CD4-positive, alpha-beta T cell treated with Interleukin-4 for 4 hours (primary cell): ENCODE measurements at regions not wholly inside any gene's neighbourhood (a gene's known extent, or its start where the extent isn't known, plus 50 kb on each side); places are given as distances from the start of the nearest gene placed in this dataset.

Source experiments
- DNase-seq: peaks from one replicate; pipeline ENCODE4 v3.0.0-alpha.2; 2020

DNA sequence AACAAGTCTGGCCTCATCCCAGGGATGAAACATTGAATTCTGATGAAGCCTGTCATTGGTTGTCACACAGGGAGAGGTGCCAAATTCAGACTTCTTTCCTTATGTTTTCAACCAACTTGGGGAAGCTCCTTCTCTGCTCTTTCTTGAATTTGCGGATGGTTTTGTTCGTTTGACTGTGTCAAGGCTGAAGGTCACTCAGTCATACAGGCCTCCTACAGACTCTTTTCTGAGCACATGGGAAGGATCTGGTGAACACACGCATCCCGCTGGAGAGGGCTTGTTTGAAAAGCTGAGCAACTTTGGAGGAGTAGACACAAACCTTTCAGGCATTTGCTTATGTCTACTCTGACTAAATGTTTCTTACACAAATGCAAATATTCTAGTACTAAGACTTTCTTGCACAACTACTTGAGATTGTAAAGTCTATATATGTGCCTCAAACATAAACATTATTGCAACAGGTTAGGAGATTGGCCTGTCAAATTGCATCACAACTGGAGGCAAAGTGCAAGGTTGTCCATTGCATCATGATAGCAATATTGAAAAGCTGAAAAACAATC is 151.5 kb upstream of the NR3C1 start:
- DNase-seq = no peak

DNA sequence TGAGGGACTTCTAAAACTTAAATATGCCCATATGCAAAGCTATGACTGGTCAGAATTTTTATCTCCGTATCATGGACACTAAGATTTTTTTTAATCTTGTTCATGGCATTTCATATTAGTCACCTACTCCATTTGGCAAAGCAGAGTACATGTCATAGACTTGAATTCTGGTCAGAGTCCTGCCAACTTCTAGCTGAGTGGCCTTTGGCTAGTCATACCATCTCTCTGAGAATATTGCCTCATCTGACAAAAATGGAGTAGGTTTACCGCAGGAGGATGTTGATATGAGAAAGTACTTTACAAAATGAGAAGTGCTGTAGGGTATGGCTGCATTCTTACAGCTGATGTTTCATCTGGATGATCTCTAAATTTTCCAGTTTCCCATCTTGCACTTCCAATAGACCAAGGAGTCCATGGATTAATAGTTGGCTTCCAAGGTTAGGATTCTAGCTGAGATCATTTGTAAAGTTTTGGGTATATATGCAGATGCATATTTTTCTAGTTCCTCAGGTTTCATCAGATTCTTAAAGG is 150.8 kb upstream of the NR3C1 start:
- DNase-seq = no peak

DNA sequence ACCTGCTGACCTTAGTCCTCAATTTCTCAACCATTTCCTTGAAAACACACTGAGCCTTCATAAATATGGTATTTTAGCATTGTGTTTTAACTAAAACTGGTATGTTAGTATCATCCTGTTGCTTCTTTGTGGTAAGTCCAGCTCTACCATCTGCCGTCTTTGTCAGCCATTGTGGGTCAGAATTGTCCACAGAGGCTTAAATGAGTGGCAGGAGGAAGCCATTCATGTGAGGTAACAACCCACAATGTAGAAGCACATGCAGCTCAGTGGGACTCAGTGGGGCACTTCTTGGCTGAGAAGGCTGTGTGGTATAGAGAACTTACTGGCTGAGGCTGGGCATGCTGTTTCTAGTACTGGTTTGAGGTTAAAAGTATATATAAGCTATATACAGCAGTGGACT is 149.2 kb upstream of the NR3C1 start:
- DNase-seq = no peak

DNA sequence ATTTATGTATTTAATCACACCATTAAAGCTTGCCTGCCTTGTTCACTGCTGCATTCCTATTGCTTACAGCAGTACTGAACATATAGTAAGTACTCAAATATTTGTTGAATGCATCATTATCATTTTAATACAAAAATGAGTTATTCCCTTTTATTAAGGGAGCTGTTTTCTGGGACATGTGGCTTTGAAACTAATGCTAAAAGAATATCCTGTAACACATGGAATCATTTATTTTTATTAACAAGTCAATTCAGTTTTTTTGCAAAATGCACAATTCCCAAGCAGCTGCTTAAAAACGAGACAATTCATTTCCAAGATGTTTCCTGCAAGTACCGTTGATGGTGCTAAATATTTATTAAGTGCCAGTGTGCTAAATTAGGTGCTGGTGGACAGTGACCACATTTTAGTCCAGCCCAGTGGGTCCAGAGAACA is 148.3 kb upstream of the NR3C1 start:
- no peak for DNase-seq

DNA sequence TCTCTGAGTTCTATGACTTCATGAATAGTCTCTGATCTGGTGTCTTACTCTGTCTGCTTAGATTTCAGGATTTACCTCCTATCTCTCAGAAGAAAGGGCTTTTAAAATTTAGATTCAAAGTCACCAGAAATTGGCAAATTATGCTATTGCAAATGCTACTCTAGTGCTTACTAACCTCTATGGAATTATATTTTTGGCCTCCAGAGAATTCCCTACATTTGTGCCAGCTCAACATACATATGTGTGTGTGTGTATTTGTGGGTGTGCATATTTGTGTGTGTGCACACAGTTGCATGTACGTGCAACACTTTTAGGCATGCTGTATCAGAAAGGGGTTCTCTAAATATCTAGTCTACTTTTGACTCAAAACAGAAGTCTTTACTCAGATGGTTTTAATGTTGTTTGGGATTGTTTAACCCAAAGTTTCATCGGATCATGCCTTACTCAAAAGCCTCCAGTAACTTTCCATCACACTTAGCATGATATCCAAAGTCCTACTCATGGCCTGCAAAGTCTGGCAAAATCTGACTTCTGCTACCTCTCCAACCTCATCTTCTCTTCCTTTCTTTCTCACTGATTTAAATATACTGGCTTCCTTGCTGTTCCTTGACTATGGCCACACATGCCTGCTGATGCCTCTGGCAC is 147.6 kb upstream of the NR3C1 start:
- DNase-seq = no peak

DNA sequence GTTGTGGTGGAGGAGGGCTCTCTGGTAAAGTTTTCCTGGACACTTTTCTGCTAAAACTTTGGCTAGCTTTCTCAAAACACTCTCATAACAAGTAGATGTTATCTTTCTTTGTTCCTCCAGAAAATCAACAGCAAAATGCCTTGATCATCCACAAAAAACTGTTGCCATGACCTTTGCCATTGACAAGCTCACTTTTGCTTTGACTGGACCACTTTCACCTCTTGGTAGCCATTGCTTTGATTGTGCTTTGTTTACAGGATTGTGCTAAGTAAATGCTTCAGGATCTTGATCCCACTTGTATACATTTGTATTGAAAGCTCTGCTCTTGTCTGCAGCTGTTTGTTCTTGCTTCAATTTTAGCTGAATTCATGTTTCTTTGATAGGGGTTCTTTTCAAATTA is 143.9 kb upstream of the NR3C1 start:
- no peak for DNase-seq

DNA sequence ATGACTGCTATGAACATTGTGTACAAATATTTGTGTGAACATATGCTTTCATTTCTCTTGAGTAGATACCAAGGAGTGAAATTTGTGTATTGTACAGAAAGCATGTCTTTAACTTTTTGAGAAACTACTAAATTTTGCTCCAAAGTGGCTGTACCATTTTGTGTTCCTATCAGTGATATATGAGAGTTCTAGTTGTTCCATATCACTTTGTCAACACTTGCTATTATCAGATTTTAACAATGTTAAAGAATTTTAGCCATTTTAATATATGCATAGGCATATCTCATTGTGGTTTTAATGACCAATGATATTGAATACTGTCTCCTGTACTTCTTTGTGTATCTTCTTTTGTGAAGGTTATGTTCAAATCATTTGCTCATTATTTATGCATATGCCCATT is 142.9 kb upstream of the NR3C1 start:
- no peak for DNase-seq

DNA sequence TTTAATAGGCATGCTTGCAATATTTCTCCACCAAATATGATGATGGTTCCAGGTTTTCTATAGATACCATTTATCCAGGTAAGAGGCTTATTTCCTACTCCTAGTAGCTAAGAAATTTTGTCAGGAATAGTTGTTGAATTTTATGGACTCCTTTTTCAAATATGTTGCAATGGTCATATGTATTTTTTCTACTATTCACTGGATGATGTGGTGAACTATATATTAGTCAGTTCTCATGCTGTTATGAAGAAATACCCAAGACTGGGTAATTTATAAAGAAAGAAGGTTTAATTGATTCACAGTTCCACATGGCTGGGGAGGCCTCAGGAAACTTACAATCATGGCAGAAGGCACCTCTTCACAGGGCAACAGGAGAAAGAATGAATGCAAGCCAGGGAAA is 141.1 kb upstream of the NR3C1 start:
- DNase-seq = no peak

DNA sequence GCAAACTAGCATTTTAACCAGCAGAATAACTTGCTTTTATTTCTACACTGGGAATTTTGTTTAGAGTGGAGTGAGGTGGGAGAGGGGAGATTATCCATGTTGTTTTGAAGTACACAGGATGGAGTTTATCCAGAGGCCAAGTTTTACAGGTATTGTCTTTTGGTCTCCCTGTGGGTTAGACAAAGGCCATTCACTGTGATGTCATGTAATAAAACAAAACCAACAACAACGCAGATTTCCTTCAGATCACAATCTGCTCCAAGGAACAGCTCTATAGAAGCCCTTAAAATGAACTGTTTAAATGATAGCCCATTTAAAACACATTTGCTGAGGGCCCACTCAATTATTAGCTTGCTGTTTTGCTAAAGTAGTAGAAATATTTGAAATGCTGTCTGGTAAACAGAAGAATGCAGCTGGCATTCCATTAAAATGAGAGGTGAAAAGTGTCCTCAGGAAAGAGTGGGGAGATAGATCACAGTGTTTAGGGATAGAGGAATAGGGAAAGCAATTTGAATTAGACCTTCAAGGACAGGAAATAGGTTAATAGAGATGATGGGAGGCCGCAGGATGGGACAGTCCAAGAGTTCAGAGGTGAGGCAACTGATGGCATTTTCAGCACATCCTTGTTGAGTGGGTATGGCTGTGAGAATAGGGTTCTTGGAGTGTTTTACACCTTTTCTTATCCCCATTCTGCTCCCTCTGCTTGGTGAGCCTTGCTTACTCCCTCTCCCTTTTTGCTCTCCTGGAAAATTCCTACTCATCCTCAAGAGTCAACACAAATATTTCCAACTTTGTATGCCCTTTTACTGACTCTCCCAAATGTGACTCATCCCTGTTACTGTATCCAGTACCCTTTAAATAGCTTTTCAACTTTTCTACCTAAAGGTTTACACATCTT is 140.1 kb upstream of the NR3C1 start:
- no peak for DNase-seq

DNA sequence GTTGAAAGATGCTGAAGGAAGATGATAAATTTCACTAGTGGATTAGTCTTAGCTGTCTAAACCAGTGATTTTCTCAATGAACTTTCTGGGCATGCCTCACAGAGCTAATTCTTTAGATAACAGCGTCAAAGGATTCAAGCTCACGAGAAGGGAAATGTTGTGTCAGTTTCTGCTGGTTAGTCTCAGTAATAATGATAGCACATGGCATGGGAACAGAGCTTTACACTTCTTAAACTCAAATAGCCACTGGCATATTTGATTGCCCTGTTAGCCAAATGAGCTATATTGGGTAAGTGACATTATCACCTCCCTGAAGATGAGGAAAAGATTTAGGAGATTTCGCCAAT is 139.3 kb upstream of the NR3C1 start:
- DNase-seq = no peak

DNA sequence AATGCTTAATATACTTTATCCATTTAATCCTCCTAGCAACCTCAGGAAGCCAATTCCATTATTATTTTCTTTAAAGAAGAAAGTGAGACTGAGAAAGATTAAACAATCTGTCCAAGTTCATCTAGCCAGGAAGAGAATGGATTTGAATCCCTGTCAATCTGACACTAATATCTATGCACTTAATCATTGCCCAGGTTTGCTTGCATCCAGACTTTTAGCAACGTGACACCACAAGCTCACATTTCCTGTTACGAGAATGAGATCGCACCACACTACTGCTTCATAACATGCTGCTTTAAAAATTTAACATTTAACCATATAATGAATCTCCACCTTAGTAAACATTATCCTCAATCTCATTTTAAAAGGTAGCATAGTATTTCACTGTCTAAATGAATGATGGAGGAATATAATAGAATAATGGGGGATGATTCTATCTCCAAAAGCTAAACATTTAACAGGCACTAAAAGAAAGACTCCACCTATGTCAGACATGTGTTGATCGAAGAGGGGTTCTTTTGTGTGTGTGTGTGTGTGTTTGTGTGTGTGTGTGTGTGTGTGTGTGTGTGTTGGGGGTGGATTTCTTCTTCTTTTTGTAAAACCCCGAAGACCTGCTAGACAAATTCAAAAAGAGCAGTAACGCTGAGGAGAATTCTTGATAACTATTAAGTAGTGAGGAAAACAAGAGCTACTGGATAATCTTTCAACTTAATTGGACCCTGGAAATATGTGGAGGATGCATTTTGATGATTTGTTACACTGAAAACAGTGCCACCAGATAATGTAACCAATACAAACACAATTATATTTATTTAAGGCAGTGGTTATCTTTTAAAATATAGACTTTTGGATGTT is 138.7 kb upstream of the NR3C1 start:
- no peak for DNase-seq

DNA sequence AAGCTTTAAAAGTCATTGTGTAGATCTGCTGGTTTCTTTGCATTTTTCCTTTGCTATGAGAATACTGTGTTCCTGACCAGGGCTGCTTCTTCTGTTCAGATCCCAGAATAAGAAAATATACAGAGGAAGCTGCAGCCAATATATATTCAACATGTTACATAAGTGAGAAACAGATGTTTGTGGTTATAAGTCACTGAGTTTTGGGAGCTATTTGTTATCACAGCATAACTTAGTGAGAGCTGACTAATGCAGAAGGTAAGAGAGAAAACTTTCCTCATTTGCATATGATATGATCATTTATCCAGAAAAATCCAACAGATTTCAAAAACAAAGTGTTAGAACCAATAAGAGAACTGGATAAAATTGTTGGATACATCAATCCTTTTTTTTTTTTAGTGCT is 136.3 kb upstream of the NR3C1 start:
- DNase-seq = no peak

DNA sequence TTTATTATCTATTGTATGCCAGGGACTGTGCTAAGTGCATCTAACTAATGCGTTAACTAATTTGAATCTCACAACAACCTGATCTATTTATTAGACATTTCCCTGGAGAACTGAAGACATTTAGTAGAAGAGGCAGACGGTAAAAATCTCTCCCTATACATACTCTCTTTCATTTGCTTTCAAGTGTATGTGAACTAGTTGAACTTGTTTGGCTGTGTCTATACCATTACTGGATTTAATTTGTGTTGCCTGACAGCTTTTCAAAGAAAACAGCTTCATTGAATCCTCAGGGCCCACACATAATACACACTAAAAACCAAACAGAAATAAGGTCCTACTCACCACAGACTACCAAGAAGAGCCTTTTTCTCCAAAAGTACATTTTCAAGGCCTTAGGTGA is 133.6 kb upstream of the NR3C1 start:
- DNase-seq = no peak

DNA sequence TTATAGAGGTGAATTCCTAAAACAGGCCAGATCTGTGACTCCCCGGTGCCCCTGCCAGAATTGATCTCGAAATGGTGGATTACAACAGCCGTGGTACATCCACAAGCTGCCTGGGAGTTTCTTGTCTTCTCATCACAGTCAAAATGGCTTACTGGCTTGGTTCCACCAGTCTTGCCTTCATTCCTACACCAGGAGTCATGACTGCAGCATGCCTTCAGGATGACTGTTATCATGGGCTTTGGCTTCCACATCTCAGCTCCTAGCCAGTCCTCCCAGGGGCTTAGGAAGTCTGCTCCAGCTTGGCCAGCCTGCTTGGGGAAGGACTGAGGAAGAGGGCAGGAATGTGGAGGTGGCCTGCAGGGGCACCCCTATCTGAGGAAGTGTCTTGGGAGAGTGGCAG is 132.9 kb upstream of the NR3C1 start:
- no peak for DNase-seq

DNA sequence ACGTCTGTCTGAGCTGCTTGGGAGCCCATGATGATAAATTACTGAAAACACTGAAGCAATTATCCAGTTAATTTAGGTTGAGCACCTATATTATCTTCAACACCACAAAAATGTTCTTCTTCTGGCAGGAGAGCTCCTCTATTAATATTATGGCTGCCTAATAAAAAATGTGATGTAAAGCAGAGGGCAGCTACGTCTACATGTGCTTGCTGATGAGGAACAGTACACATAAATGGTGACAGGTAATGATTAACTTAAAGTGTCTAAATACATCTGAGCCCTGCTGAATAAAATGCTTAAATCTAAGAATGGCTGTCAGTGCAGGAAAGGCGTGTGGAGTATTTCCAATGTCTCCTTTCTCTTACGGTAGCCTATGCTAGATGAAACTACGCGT is 131.3 kb upstream of the NR3C1 start:
- DNase-seq = no peak

DNA sequence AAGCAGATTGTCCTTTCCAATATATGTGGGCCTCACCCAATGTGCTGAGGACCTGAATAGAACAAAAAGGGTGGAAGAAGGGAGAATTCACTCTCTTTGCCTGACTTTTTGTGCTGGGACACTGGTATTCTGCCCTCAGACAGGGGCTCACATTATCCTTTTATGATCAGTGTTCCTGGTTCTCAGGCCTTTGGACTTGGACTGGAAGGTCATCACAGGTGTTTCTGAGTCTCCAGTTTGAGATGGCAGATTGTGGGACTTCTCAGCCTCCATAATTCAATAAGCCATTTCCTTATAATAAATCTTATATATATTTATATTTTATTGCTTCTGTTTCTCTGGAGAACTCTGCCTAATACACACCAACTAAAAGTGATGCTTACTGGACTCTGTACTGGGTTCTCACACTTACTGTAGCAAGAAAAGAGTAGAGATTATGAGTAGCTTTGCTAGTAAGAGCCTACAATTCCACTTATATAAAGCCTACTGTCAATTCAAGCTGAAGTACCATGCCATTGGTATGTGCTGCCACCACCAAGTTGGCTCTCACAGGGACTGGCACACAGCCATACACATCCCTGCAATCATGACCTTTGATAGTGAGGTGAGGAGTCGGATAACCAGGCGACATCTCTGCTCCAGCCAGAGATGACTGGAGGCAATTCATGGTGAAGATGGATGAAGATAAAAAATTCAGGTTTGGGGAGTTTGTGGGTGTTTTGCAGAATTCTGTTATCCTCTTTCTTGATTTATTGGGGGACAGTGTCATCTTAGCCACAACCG is 130.7 kb upstream of the NR3C1 start:
- no peak for DNase-seq

DNA sequence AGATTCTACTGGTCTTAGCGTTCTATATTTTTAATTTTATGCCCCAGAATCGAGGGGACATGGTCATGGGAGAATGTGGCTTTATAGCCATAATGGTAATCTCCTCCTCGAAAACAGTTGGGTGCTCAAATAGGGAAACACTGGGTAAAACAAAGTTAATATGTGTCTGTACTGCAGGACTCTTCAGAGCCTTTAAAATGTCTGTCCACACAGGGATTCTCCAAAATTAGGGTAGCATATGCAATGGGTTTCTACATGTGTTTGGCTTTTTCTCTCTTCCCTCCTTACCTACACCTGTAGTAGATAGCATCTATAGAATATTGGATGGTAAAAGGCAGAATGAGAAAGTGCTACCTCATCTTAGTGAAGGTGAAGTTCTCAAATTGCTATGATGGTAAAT is 130.0 kb upstream of the NR3C1 start:
- no peak for DNase-seq

DNA sequence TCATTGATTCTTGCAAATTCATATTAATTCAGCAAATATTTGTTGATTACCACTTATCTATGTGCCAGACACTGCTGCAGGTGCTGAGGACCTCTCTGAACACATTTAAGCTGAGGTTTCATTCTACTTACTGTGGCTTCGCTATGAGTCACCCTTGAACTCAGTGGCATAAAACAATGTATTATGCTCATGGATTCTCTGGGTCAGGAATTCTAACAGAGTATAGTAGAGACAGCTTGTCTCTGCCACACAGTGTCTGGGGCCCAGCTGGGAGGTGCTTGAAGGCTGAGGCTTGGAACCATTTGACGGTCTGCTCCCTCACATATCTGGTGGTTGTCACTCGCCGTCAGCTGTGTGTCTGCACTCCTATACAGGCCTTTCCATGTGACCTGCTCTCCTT is 124.3 kb upstream of the NR3C1 start:
- no peak for DNase-seq

DNA sequence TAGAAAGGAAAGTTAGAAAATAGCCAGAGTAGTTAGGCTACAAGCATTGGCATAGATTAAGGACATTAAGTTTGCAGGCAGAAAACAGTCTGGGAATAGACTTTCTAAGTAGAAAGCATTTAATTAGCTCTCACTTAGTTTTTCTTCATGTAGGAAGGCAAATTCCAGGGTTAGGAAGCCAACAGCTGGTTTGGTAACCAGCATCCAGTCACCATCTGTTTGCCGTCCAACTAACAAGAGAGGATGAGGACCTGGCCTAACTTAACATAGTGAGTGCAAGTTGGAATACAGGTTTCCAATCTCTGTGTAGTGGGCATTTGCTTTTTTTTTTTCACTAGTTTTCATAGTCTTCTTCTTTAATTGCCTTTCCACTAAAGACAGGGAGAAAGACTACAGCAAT is 121.7 kb upstream of the NR3C1 start:
- DNase-seq = no peak

DNA sequence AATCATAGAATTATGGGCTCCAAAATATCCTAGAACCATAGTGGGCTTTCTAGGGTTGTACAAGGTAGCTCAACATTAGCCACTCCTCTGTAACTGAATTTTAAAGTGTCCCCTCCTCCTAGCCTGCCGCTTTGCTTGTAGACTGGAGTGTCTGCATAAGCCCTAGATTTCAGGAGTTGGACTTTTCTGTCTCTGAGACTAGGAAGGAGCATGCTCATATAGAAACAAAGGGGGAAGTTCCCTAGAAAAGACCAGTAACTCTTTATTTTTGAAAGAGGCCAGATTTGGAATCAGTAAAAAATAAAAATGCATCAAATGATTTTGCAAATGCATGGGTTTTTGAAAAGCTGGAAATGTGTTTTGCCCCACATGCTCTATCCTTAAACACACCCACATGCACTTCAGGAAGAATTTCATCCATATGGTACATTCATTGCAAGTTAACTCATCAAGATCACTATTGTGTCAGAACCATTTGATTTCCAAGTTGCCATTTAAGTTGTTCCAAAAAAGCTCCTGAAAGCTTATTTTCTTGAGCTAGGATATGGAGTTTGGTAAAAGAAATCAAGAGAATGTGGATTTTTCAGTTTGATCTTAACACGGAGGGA is 121.0 kb upstream of the NR3C1 start:
- no peak for DNase-seq

DNA sequence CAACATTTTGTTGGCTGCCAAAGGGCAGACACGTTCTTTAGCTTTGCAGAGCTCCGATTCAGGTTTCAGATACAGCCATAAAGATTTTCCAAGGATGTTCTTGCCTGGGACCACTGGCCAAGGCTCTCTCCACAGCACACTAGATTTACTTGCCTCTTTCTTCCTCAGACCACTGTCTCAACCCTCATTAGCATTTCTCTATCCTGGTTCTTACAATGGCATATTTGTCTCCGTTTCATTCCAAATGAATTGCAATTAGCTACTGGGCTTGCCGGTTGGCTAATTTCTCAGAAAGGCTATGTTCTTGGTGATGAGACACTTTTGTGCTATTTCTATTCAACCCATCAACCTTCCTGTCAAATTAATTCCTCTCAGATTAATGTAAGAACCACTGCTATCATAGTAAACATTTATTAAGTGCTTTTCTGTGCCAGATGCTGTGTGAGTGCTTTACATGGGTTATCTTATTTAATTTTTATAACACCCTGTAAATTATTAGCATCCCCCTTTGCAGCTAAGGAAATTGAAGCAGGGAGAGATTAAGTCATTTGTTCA is 118.4 kb upstream of the NR3C1 start:
- DNase-seq = no peak

DNA sequence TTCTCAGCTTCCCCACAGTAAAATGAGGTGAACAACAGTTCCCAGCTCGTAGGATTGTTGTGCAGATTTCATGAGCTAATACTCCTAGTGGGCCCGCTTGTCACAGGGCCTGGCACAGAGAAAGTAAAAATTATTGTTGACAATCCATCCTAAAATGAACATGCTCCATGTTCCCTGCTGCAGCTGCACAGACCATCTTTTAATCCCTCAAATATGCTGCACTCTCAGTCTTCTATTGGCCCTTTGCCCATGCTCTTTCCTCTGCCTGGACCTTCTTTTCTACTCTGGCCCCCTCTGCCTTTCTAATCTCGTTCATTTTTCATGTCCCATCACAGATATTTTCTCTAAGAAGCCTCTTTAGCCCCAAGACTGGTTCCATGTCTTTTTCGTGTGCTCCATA is 117.7 kb upstream of the NR3C1 start:
- no peak for DNase-seq
